ENCODE measurements at regions not wholly inside any gene's neighbourhood (a gene's known extent, or its start where the extent isn't known, plus 50 kb on each side); places are given as distances from the start of the nearest gene placed in this dataset.
A peak's percentile ranks its signal among the peaks of the same experiment; 100 is the strongest.

DNA sequence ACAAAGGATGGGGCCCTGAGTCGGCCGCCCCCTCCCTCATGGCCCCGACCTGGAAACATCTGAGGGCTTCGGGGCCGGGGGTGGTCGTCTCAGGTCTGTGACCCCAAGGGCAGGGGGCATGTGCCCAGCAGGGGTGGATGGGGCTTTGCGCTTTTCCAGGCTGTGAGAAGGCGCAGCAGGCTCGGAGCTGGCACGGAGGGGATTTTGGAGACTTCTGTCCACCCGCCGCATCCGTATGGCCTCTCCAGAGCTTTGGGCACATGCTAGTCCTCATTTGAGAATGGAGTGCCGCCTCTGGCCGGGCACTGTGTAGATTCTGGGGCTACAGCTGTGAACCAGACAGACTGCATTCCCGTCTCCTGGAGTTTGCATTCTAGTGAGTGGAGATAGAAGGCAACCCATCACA lies 66.1 kb upstream of the WNT4 start (continued):
- TF ChIP-seq, protein P1, sequence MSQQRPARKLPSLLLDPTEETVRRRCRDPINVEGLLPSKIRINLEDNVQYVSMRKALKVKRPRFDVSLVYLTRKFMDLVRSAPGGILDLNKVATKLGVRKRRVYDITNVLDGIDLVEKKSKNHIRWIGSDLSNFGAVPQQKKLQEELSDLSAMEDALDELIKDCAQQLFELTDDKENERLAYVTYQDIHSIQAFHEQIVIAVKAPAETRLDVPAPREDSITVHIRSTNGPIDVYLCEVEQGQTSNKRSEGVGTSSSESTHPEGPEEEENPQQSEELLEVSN (IDR thresholded peaks at IDR 0.05) = peak; percentile 30; the same call in 1 of the 2 replicates
- TF ChIP-seq RBBP5 (IDR thresholded peaks at IDR 0.05; ENCODE audit: borderline replicate concordance, low read depth, low read length) (peak; percentile 61; the same call in 1 of the 2 replicates), NRF1 (IDR thresholded peaks at IDR 0.05; ENCODE audit: low read depth, low read length) (no peak), BACH1 (IDR thresholded peaks at IDR 0.05; ENCODE audit: low read length) (no peak), RXRA (IDR thresholded peaks at IDR 0.05; ENCODE audit: insufficient read depth, low read depth, low read length) (no peak), EP300 (IDR thresholded peaks at IDR 0.05; ENCODE audit: borderline replicate concordance in 1 of 2, low read depth in 2 of 2, low read length in 2 of 2) (no peak), NANOG (IDR thresholded peaks at IDR 0.05; ENCODE audit: insufficient read depth, low read depth, low read length, poor library complexity, severe bottlenecking) (no peak), CBX5 (IDR thresholded peaks at IDR 0.05; ENCODE audit: low read depth, low read length) (no peak), CHD1 (IDR thresholded peaks at IDR 0.05; ENCODE audit: low read depth, low read length) (no peak), CHD2 (IDR thresholded peaks at IDR 0.05; ENCODE audit: low read length) (no peak), SAP30 (IDR thresholded peaks at IDR 0.05; ENCODE audit: insufficient read depth, insufficient replicate concordance, low read length) (no peak), YY1 (IDR thresholded peaks at IDR 0.05; ENCODE audit: low read depth, low read length) (no peak), GTF2F1 (IDR thresholded peaks at IDR 0.05; ENCODE audit: borderline replicate concordance, low read depth, low read length) (no peak), TEAD4 (IDR thresholded peaks at IDR 0.05; ENCODE audit: low read depth, low read length) (peak; percentile 76), KDM4A (IDR thresholded peaks at IDR 0.05; ENCODE audit: low read depth, low read length, severe bottlenecking) (no peak), ZNF274 (IDR thresholded peaks at IDR 0.05; ENCODE audit: borderline replicate concordance, extremely low read depth, low read length) (no peak), PHF8 (conservative IDR thresholded peaks at IDR 0.05; ENCODE audit: low read depth, low read length) (no peak), KDM1A (IDR thresholded peaks at IDR 0.05; ENCODE audit: borderline replicate concordance, low read length) (no peak), GABPA (IDR thresholded peaks at IDR 0.05; ENCODE audit: borderline replicate concordance, insufficient read depth, low read length) (no peak)

Data from H1 (cell line).